ENCODE measurements at regions not wholly inside any gene's neighbourhood (a gene's known extent, or its start where the extent isn't known, plus 50 kb on each side); places are given as distances from the start of the nearest gene placed in this dataset.

DNA sequence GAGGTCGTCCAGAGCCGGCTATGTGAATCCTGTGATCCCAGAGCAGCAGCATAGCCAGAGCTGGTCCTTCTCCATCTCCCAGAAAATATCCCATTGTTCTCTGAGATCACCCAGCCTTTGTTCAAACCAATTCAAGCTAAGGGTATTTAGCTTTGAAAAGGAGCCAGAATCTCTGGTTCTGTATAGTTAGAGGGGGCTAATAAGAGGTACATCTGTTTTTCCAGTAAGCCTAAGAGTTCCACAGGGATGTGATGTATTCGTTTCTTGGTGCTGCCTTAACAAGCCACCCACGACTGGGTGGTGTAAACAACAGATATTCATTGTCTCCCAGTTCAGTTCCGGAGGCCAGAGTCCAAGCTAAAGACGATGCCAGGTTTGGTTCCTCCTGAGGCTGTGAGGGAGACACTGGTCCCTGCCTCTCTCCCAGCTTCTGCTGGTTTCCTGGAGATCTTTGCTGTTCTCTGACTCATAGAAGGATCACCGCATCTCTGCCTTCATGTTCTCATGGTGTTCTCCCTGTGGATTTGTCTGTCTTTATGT is 344.8 kb downstream of the MTRR start:
- H3K27ac ChIP-seq = no peak overlapping the region
- TF ChIP-seq ZFX (IDR thresholded peaks at IDR 0.05) = no peak
- TF ChIP-seq, protein P1, sequence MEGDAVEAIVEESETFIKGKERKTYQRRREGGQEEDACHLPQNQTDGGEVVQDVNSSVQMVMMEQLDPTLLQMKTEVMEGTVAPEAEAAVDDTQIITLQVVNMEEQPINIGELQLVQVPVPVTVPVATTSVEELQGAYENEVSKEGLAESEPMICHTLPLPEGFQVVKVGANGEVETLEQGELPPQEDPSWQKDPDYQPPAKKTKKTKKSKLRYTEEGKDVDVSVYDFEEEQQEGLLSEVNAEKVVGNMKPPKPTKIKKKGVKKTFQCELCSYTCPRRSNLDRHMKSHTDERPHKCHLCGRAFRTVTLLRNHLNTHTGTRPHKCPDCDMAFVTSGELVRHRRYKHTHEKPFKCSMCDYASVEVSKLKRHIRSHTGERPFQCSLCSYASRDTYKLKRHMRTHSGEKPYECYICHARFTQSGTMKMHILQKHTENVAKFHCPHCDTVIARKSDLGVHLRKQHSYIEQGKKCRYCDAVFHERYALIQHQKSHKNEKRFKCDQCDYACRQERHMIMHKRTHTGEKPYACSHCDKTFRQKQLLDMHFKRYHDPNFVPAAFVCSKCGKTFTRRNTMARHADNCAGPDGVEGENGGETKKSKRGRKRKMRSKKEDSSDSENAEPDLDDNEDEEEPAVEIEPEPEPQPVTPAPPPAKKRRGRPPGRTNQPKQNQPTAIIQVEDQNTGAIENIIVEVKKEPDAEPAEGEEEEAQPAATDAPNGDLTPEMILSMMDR (conservative IDR thresholded peaks at IDR 0.05) = no peak

DNA sequence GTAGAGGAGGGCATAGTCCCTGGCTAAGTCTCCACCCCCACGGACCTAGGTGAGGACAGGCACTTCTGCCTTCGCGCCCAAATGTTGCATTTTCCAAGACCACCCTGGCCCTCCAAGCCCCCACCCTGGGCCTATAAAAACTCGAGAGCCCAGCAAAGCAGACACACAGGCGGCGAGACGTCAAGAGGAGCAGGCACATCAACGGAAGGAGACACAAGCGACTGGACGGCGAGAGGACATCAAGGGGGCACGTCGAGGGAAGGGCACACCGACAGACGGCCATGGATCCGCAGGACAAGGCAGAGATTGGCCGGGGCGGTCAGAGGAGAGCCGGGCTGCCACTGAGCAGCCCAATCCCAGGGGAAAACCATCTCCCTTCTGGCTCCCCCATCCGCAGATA is 348.0 kb downstream of the MTRR start:
- TF ChIP-seq, protein P1 (conservative IDR thresholded peaks at IDR 0.05) = no peak
- no peak for TF ChIP-seq ZFX (IDR thresholded peaks at IDR 0.05)
- no peak overlapping the region for H3K27ac ChIP-seq

DNA sequence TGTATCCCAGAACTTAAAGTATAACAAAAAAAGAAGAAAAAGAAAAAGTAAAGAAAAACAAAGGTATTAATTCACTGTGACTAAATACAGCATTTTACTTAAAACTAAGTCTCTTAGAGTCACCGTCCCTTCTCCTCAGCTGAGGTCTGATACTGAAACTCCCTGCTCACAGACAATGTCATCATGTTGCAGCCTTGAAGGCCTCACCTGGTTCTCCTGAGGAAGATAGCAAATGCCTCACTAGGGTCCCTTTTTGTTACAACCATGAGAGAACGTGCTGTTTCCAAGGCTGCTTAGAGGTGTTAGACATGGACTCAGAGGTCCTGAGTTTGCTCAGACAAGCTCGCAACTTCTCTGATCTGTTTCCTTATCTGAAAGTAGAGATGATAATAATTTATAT is 357.2 kb downstream of the MTRR start:
- no peak for TF ChIP-seq ZFX (IDR thresholded peaks at IDR 0.05)
- TF ChIP-seq, protein P1 (conservative IDR thresholded peaks at IDR 0.05) = no peak
- H3K27ac ChIP-seq = no peak overlapping the region; the same call in 1 of the 2 replicates

DNA sequence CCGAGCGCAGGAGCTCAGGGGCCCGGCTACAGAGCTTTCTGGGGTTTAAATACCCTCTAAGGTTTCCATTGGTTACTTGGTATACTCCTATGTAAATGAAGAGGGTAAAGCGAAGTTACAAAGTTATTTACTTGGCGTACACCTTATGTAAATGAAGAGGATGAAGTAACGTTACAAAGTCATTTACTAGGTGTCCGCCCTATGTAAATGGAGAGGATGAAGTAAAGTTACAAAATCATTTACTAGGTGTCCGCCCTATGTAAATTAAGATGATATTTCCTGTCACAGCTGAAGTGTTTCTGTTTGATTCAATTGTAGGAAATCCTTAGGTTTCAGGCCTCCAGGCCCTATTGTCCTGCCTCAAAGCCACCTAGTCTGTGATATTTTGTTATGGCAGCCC is 358.2 kb downstream of the MTRR start:
- H3K27ac ChIP-seq = no peak overlapping the region
- TF ChIP-seq ZFX (IDR thresholded peaks at IDR 0.05) = no peak
- TF ChIP-seq, protein P1 (conservative IDR thresholded peaks at IDR 0.05) = no peak

DNA sequence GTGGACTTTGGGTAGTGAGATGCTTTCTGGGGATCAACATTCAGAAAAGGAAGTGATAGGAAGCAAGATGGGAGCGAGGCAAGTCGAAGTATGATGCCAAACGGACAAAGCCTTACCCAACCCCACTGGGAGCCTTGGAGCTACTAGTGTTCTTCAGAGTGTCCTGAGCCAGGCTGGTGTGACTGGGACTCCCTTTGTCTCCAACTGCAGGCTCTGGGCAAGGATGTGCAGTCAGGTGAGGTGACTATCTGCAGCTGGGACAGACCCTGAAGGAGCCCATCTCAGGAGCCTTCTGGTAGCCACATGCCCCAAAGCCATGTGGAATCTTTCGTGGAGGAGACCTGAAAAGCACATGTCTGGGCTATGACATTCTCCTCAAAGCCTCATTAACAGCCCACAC is 360.6 kb downstream of the MTRR start:
- TF ChIP-seq ZFX (IDR thresholded peaks at IDR 0.05) = no peak
- TF ChIP-seq, protein P1 (conservative IDR thresholded peaks at IDR 0.05) = no peak
- H3K27ac ChIP-seq = peak overlapping the region; percentile 13; the same call in 1 of the 2 replicates

DNA sequence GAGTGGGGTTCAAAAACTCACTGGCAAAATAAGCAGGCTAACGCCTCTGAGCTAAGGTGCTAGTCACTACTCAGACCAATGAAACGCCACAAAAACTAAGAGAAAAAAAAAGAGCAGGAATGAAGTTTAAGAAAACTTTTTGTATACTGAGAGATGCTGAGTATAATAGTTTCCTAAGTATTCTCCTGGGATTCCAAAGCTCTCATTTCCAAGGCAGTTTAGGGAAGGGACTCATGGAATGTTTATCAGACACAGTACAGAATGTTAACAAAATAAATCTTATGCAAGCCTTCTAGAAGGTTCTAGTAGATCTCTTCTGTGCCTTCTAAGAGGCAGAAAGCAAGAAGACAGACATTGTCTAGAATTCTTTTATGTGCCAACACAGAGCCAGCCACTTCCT is 361.9 kb downstream of the MTRR start:
- TF ChIP-seq ZFX (IDR thresholded peaks at IDR 0.05) = no peak
- TF ChIP-seq, protein P1 (conservative IDR thresholded peaks at IDR 0.05) = no peak
- no peak overlapping the region for H3K27ac ChIP-seq

DNA sequence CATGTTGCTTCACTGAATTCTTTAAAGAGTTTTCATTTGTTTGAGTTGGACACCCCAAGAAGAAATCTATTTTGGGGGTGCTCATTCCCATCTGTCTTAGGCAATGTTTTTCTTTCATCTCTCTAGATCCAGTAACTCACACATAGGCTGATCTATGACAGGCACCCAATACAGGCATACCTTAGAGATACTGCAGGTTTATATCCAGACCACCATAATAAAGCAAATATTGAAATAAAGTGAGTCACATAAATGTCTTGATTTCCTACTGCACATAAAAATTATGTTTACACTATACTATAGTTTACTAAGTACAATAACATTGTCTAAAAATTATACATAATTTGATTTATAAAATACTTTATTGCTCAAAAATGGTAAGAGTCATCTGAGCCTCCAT is 364.5 kb downstream of the MTRR start:
- TF ChIP-seq, protein P1 (conservative IDR thresholded peaks at IDR 0.05) = no peak
- TF ChIP-seq ZFX (IDR thresholded peaks at IDR 0.05) = no peak
- no peak overlapping the region for H3K27ac ChIP-seq

Data from C4-2B (cell line).